HG03378 (cell line): ENCODE measurements at regions not wholly inside any gene's neighbourhood (a gene's known extent, or its start where the extent isn't known, plus 50 kb on each side); places are given as distances from the start of the nearest gene placed in this dataset.
"Not testable (repeated sequence)": the region's sequence is repeated elsewhere in the genome, so short reads cannot be mapped to it uniquely, and the experiment has no call there.

ENCODE experiments used
- ATAC-seq: cut with Tn5 transposase; IDR thresholded peaks from one replicate; pipeline ENCODE4 v1.9.1; 2021; ENCODE audit warnings: mild to moderate bottlenecking, moderate library complexity; ENCODE audit not compliant: unreplicated experiment

DNA sequence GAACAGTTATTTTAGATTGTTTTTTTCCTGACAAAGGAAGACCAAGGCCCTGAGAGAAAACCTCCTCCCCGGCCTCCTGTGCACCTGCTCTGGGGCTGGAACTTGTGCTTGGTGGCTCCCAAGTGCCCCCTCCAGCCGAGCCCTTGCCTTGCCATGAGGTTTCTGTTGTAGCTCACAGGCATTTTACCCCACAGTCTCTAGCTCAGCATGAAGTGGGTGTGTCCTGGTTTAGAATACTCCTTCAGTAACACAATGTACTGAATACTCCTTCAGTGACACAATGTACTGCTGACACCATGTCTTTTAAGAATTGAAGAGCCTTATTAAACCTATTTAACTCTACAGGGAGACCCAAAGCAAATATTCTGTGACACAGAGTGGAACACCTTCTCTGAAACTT, 116.1 kb downstream of the OR4M2 start:
- not testable (repeated sequence) for ATAC-seq

DNA sequence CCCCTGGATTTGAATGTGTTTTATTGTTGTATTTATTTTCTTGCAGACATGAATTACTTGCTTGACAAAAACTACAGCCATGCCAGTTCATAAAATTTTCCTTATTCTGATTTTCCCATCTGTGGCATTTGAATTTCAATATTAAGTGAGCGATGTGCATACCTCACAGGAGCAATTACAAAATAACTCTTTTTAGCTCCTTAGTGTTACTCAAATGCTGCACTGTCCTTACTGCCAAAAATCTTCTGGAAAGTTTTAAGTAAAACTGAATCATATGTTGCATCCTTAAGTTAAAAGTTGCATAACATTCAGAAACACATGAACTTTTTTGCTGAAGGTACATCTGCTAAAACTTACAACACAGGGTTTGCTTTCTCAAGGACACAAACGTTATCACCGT, 120.1 kb downstream of the OR4M2 start:
- not testable (repeated sequence) for ATAC-seq

DNA sequence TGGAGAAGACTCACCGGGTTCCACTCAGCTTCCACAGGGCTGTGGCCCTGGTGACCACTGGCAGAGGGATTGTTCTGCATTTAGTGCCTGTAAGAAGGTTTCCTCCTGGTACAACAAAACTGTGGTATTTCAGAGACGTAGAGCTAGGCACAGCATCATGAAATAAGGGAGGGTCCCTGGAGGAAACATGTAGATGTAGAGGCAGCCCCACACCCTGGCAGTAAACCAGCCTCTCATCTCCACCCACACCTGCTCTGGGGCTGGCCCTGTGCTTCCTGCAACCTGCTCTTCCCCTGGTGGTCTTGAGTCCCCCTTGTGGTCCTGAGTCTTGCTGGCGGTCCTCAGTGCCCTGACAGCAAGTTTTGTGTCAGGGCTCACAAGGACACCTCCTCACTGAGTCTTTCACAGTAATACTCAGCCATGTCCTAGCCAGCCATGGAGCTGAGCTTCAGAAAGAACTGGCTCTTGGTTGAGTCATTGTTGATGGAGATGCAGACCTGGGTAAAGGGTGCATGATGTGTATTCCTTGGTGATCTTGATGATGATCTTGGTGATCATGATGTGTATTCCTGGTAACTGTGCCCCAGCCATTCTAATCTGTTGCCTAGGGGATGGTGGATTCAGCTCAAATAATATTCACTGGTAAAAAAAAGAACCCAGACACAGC, 121.8 kb downstream of the OR4M2 start:
- not testable (repeated sequence) for ATAC-seq

DNA sequence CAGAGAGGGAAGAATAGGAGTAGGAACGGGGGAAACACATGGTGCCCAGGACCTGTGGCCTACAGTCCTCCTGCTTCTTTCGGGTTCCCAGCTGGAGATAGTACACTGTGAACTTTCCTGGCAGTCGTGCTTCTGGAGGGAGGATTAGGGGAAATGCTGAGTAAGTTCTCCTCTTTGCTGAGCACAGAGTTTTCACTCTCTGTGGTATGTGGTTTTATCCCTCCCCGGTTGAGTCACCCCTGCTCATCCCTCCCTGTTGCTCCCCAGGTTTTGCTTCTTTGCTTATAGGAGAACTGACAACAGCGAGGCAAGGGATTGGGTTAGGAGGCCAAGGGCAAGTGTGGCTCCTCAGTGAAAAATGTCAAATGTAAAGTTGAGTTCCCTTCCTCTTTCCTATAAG, 122.9 kb downstream of the OR4M2 start:
- ATAC-seq, result not testable (repeated sequence)

DNA sequence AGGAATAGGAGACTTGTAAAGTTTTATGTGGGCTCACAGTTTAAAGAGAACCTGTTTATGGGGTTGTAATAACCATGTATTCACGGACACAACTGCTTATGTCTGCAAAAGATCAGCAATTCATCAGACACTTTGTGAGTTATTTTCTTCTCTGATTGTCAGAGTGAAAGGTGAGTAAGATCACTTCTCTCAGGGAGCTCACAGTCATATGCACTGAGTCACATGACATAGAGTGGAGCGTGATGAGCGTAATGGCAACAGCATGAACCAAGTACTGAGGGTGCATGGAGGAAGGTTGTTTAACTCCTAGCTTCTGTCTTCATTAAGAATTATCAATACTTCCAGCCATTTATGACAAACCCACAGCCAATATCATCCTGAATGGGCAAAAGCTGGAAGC, 128.8 kb downstream of the OR4M2 start:
- not testable (repeated sequence) for ATAC-seq

DNA sequence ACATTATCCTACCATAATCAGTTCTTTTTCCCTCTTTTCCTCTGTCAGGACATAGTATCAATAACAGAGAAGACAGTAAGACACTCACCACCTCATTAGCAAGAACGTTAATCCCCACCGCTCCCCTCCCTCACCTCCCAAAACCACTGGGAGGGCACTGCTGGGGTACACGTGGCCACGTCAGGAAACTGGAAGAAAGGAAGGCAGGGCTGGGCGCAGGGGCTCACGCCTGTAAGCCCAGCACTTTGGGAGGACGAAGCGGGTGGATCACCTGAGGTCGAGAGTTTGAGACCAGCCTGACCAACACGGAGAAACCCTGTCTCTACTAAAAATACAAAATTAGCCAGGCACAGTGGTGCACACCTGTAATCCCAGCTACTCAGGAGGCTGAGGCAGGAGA, 142.3 kb downstream of the OR4M2 start:
- ATAC-seq, result not testable (repeated sequence)

DNA sequence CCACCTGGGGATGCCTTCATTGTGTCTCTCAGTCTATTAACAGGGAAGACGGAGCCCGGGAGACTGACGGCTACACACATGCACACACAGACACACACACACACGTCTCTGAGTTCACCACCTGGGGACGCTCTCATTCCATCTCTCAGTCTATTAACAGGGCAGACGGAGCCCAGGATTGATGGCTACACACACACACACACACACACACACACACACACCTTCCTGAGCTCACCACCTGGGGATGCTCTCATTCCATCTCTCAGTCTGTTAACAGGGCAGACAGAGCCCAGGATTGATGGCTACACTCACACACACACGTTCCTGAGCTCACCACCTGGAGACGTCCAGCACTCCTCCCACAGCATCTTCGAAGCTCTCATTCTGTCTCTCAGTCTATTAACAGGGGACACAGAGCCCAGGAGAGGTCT, 143.9 kb downstream of the OR4M2 start:
- ATAC-seq, result no peak

DNA sequence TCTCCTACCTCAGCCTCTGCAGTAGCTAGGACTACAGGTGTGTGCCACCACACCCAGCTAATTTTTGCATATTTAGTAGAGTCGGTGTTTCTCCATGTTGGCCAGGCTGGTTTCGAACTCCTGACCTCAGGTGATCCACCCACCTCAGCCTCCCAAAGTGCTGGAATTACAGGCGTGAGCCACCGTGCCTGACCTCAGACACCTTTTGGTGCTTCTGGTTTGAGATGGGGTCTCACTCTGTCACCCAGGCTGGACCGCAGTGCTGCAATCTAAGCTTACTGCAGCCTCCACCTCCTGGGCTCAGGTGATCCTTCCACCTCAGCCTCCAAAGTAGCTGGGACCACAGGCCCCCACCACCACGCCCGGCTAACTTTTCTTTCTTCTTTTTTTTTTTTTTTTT, 144.6 kb downstream of the OR4M2 start:
- ATAC-seq, result not testable (repeated sequence)

DNA sequence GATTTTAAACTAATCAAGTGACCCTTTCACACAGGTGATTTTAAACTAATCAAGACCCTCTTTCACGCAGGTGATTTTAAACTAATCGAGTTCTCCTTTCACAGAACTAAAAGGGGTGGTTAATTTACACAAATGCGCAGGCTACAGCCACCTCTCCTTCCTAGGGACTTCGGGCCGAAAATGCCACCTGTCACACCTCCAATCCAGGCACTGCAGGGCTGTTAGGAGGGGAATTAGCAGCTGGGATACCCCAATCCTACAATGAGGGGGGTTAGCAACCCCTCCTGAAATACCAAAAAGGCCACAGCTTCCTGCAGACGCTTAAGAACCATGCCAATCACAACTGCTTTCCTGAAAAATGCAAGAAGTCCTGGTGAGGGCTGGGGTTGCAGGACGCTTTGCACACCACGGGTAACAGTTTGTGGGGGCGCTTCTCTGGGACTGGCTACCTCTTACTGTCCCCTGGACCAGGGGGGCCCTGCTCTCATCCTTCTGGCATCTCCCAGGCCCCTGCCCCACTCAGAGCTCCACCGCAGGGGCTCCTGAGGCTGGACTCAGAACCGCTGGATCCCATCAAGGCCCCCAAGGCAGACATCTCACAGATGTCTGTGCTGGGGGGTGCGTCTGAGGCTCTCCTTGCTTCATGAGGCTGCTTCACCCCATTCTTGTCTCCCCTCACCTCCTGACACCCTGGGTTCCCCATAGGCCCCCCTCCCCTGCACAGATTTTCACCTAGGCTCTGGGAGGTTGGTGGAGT, 145.9 kb downstream of the OR4M2 start:
- no peak for ATAC-seq

DNA sequence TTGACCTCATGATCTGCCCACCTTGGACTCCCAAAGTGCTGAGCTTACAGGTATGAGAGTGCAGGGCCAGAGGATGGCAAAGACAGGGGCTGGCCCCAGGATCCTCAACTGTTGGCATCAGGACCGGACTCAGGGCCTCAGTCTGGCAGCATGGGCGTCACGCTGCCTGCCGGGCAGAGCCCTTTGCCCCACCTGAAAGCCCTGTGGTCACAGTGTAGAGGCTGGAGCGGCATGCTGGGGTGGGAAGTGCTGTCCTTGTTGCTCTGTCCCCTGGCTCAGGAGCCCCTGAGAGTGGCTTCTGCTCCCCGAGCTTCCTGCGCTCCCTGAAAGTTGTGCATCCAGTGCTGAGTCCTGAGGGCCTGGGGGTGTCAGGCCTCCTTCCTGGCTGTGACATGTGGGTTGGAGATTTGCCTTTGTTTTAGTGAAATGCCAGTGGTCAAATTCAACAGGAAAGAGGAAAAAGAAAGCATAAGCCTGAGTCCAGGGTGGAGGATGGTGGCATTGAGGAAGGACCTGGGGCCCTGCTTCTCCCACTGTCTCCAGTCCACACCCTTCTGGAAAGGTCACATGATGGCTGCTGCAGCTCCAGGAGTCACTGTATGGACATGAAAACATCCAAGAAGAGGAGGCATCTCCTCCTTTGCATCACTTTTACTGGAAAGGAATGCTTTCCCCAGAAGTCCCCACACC, 147.2 kb downstream of the OR4M2 start:
- no peak for ATAC-seq

DNA sequence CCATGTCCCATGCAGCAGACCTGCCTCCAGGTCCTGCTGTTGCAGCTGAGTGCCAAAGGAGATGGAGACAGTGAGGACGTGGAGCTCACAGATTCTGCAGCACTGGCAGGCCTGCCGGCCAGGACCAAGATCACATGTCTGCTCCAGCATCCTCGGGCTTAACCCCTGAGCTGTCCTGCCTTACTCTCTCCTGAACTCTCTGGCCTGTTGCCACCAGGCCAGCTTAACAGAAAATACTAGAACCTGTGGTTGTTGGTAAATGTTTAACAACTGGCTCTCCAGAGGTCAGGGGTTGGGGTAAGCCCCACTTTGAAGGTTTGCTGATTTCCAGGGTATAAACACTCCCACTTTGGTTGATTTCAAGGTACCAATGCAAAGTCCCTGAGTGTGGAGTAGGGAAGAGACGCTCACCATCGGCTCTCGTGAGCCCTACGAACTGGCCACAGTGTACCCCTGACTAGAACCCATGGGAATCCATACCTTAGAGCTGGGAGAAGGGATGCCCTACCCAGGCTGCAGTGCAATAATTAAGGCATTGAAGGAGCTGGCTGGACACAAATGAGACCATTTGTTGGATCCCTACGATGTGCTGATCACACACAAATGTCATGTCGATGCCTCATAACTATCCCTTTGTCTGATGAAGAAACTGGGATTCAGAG, 147.9 kb downstream of the OR4M2 start:
- no peak for ATAC-seq

DNA sequence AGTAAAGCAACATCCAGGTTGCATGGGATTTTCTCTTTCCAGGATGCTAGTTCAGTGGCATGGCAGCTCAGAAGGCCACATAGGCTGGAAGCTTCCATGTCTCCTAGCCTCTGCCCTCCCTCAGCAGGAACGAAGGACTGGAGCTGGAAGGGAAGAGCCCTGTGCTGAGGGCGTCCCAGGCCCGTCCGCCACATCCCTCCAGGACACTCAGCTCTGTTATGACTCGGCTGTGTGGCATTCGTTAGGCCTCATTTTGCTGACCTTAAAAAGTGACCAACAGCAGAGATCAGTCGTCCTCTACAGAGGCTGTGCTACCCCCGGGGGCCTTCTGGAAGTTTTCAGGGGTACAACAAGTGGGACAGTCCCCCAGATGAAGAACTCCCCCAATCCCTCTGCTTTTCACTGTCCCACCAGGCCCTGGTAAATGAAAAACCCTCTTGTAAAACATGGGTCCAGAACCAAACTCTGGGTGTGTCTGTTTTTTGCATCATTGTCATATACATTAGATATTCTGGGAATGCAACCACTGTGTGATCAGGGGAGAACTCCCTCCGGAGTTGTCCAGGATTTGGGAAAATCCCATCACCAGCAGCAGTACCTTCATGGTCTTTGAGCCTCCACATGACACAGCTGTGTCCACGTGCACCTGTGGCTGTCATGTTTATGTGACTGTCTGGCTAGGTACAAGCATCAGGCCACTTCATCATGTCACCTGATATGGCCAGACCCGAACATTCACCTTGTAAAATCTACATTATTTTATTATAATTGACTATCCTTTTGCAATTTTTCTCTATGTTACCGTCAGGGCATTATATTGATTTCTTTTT, 149.9 kb downstream of the OR4M2 start:
- ATAC-seq, result no peak

DNA sequence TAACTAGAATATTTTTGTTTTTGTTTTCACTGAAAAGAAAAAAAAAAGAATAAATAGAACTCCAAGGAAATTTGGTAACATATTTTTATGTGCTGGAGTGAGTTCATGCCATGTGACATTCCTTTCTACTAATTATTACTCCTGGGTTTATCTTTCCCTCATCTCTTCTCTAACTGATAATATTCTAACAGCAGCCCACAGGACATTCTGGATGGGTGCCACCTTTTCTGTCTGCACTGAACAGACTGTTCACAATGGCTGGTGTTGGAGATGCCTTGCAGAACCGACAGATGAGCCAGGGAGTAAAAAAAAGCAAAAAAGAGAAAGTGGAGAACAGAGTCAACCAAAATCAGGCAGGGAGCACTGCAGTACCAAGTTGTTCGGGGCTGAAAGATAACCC, 151.3 kb downstream of the OR4M2 start:
- ATAC-seq, result no peak

DNA sequence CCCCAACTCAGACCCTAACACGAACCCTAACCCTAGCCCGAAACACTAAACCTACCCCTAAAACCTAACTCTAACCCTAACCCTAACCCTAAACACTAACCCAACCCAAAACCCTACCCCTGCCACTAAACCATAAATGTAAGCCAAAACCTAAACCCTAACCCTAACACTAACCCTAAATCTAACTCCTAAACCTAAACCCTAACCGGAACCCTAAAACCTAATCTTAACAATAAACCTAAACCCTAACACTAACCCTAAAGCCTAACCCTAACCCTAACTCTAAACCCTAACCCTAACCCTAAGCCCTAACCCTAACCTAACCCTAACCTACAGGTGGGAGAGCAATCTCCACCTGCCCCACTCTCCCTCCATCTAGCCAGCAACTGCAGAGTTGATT, 152.3 kb downstream of the OR4M2 start:
- no peak for ATAC-seq

DNA sequence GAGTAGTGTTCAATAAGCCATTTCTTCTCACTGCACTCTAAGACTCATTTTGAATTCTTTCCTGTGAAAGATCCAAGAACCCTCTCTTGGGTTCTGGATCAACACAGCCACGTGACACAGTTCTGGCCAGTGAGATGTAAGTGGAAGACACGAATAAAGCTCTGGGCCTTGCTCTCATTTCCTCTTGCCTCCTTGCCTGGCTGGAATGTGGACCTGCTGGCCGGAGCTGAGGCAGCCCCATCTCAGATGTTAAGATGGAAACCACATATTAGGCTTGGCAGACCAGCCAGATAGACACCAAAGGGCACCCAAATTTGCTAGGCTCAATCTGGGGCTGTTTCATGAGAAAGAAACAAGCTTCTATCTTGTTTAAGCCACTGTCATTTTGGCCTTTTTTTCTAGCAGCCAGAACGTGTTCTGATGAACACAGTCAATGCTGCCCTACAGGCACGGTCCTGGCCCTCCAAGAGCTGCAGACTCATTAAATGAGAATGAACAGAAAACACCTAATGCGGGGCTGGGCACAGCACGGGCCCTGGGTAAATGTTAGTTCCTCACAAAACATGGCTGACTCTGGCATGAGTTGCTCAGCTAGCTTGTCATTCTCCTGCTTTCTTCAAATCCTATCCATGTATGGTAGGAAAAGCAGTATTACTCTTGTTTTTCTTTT, 155.1 kb downstream of the OR4M2 start:
- not testable (repeated sequence) for ATAC-seq

DNA sequence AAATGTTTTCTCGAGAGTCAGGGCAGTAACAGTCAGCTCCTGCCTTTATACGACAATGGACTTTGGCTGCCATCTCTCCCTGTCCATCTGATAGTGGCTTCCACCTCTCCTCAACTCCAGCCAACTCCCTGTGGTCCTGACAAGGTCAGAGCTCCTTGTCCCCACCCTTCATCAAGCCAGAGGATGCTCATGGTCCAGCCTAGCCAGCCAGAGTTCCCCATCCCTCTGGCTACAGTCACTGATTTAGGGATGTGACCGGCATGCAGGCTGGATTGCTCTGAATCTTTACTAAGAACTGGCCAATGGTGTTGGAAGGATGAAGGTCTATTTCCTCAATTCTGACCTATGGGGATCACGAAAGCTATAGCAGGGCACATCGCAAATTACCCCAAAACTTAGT, 156.1 kb downstream of the OR4M2 start:
- ATAC-seq, result no peak

DNA sequence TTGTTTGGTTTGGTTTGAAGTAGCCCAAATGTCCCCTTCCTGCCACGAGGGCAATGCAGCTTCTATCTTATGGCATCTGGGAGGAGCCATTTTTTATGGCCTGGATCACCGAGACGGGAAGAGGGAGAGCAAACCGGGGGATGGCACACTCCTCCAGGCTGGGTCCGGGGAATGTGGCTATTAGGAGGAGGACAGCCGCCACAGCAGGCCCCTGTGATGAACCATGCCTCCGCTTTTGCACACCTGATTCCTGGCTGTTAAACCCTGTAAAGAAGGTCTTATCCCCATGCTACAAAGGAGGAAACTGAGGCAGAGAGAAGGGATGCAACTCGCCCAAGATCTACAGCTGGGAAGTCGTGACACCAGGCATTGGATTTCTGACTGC, 157.6 kb downstream of the OR4M2 start:
- no peak for ATAC-seq

DNA sequence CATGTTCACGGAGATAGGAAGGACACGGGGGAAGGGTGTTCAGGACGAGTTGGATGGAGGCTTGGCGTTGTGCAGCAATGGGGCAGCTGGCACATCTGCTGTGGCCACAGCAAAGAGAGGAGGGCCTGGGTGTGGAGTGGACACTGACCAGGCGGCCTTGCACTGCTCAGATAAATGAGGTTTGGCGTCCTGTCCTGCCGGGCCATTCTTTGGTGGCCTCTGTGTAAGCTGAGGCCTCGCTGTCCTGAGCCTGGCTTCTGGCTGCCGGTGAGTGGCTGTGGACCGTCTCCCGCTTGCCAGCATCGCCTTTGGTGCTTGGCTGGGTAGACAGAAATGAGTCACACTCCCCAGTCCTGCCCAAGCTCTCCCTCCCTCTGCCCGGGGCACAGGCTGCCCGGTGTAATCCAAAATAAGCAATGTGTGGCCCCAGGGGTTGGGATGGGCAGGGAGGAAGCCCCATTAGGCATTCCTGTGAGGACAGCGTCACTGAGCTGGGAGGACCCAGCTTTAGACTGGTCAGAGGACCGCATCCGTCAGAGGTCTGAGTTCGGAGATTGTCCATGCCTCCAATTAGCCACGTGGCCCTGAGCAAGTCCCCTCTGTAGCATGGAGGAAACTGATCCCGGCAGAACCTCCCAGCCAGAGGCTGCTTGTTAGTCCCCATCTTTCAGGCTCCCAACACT, 158.1 kb downstream of the OR4M2 start:
- not testable (repeated sequence) for ATAC-seq
